ENCODE measurements at regions not wholly inside any gene's neighbourhood (a gene's known extent, or its start where the extent isn't known, plus 50 kb on each side); places are given as distances from the start of the nearest gene placed in this dataset.
"Not testable (repeated sequence)": the region's sequence is repeated elsewhere in the genome, so short reads cannot be mapped to it uniquely, and the experiment has no call there.

- peaks cover 5% of the 10 kb centered on the region for H3K9me3 ChIP-seq (ENCODE audit: control insufficient read depth, low read length)
- intact Hi-C loops (cut with DNase I): no loop called here
- 72% methylated on average over 2 of the region's 2 CpGs for WGBS
Observed at GRCh38 chr12:61290473-61290872, 969.7 kb upstream of the USP15 start.

GRCh38 chr12:61291647-61292046 is 968.6 kb upstream of the USP15 start:
- intact Hi-C loops (cut with DNase I): no loop called here
- WGBS: 78% methylated on average over 2 of the region's 2 CpGs

More at GRCh38 chr12:61290473-61290872, 969.7 kb upstream of the USP15 start:
- no peaks in the 10 kb centered on the region for H3K27me3 ChIP-seq (ENCODE audit: control insufficient read depth, insufficient read depth)
- H3K27ac ChIP-seq (ENCODE audit: low read length): no peak overlapping the region
- DNase-seq: no peak
- H3K4me3 ChIP-seq (ENCODE audit: low read length): no peak overlapping the region
- ATAC-seq: no peak
- no peaks in the 10 kb centered on the region for H3K4me1 ChIP-seq (ENCODE audit: control insufficient read depth, insufficient read depth, low read length)

GRCh38 chr12:61294011-61294410 is 966.2 kb upstream of the USP15 start:
- 89% methylated on average over 13 of the region's 13 CpGs for WGBS
- H3K4me1 ChIP-seq (ENCODE audit: control insufficient read depth, insufficient read depth, low read length); ATAC-seq; H3K27ac ChIP-seq (ENCODE audit: low read length); H3K9me3 ChIP-seq (ENCODE audit: control insufficient read depth, low read length); DNase-seq; intact Hi-C loops (cut with DNase I); H3K4me3 ChIP-seq (ENCODE audit: low read length); H3K27me3 ChIP-seq (ENCODE audit: control insufficient read depth, insufficient read depth): not testable (repeated sequence)

More at GRCh38 chr12:61291647-61292046, 968.6 kb upstream of the USP15 start:
- DNase-seq (no peak), ATAC-seq (no peak)
- H3K4me3 ChIP-seq (ENCODE audit: low read length): no peak overlapping the region
- H3K27ac ChIP-seq (ENCODE audit: low read length): no peak overlapping the region
- H3K27me3 ChIP-seq (ENCODE audit: control insufficient read depth, insufficient read depth): no peaks in the 10 kb centered on the region
- no peaks in the 10 kb centered on the region for H3K4me1 ChIP-seq (ENCODE audit: control insufficient read depth, insufficient read depth, low read length)
- peaks cover 5% of the 10 kb centered on the region for H3K9me3 ChIP-seq (ENCODE audit: control insufficient read depth, low read length)

- intact Hi-C loops (cut with DNase I): no loop called here
- H3K4me3 ChIP-seq (ENCODE audit: low read length): no peak overlapping the region
- ATAC-seq (no peak), DNase-seq (no peak)
- WGBS: 88% methylated on average over 2 of the region's 2 CpGs
- H3K27ac ChIP-seq (ENCODE audit: low read length): no peak overlapping the region
- no peaks in the 10 kb centered on the region for H3K27me3 ChIP-seq (ENCODE audit: control insufficient read depth, insufficient read depth)
- no peaks in the 10 kb centered on the region for H3K9me3 ChIP-seq (ENCODE audit: control insufficient read depth, low read length)
- no peaks in the 10 kb centered on the region for H3K4me1 ChIP-seq (ENCODE audit: control insufficient read depth, insufficient read depth, low read length)
Observed at GRCh38 chr12:61301817-61302216, 958.4 kb upstream of the USP15 start.

- no peak for ATAC-seq
- intact Hi-C loops (cut with DNase I): no loop called here
- Histone ChIP-seq H3K27me3 (ENCODE audit: control insufficient read depth, insufficient read depth) (no peaks in the 10 kb centered on the region), H3K9me3 (ENCODE audit: control insufficient read depth, low read length) (no peaks in the 10 kb centered on the region), H3K27ac (ENCODE audit: low read length) (no peak overlapping the region), H3K4me1 (ENCODE audit: control insufficient read depth, insufficient read depth, low read length) (no peaks in the 10 kb centered on the region), H3K4me3 (ENCODE audit: low read length) (no peak overlapping the region)
- WGBS: 76% methylated on average over 4 of the region's 4 CpGs
- DNase-seq: no peak
Observed at GRCh38 chr12:61302282-61302681, 957.9 kb upstream of the USP15 start.

GRCh38 chr12:61308220-61308619 is 952.0 kb upstream of the USP15 start:
- DNase-seq (no peak), ATAC-seq (no peak)
- no peaks in the 10 kb centered on the region for H3K4me1 ChIP-seq (ENCODE audit: control insufficient read depth, insufficient read depth, low read length)
- H3K9me3 ChIP-seq (ENCODE audit: control insufficient read depth, low read length): no peaks in the 10 kb centered on the region
- intact Hi-C loops (cut with DNase I): no loop called here
- H3K27me3 ChIP-seq (ENCODE audit: control insufficient read depth, insufficient read depth): no peaks in the 10 kb centered on the region
- no peak overlapping the region for H3K4me3 ChIP-seq (ENCODE audit: low read length)
- H3K27ac ChIP-seq (ENCODE audit: low read length): no peak overlapping the region
- WGBS: 72% methylated on average over 2 of the region's 2 CpGs

GRCh38 chr12:61311413-61311812 is 948.8 kb upstream of the USP15 start:
- ATAC-seq: no peak
- Histone ChIP-seq H3K27ac (ENCODE audit: low read length) (no peak overlapping the region), H3K27me3 (ENCODE audit: control insufficient read depth, insufficient read depth) (no peaks in the 10 kb centered on the region), H3K4me3 (ENCODE audit: low read length) (no peak overlapping the region), H3K9me3 (ENCODE audit: control insufficient read depth, low read length) (no peaks in the 10 kb centered on the region), H3K4me1 (ENCODE audit: control insufficient read depth, insufficient read depth, low read length) (no peaks in the 10 kb centered on the region)
- intact Hi-C loops (cut with DNase I): no loop called here
- DNase-seq: no peak

- WGBS: 64% methylated on average over 3 of the region's 3 CpGs
- Histone ChIP-seq H3K27ac (ENCODE audit: low read length) (no peak overlapping the region), H3K27me3 (ENCODE audit: control insufficient read depth, insufficient read depth) (no peaks in the 10 kb centered on the region), H3K4me3 (ENCODE audit: low read length) (no peak overlapping the region), H3K9me3 (ENCODE audit: control insufficient read depth, low read length) (no peaks in the 10 kb centered on the region), H3K4me1 (ENCODE audit: control insufficient read depth, insufficient read depth, low read length) (no peaks in the 10 kb centered on the region)
- intact Hi-C loops (cut with DNase I): no loop called here
- no peak for ATAC-seq
- no peak for DNase-seq
Observed at GRCh38 chr12:61348871-61349270, 911.3 kb upstream of the USP15 start.

- 87% methylated on average over 10 of the region's 10 CpGs for WGBS
- no peak overlapping the region for H3K27ac ChIP-seq (ENCODE audit: low read length)
- H3K4me3 ChIP-seq (ENCODE audit: low read length): no peak overlapping the region
- H3K27me3 ChIP-seq (ENCODE audit: control insufficient read depth, insufficient read depth): no peaks in the 10 kb centered on the region
- intact Hi-C loops (cut with DNase I): no loop called here
- H3K9me3 ChIP-seq (ENCODE audit: control insufficient read depth, low read length): no peaks in the 10 kb centered on the region
- DNase-seq (peak in 2 of 3 donors; percentile 13 to 40), ATAC-seq (no peak)
- no peaks in the 10 kb centered on the region for H3K4me1 ChIP-seq (ENCODE audit: control insufficient read depth, insufficient read depth, low read length)
Observed at GRCh38 chr12:61355105-61355504, 905.1 kb upstream of the USP15 start.

GRCh38 chr12:61356485-61356884 is 903.7 kb upstream of the USP15 start:
- Histone ChIP-seq H3K4me1 (ENCODE audit: control insufficient read depth, insufficient read depth, low read length) (no peaks in the 10 kb centered on the region), H3K27me3 (ENCODE audit: control insufficient read depth, insufficient read depth) (no peaks in the 10 kb centered on the region), H3K27ac (ENCODE audit: low read length) (no peak overlapping the region), H3K9me3 (ENCODE audit: control insufficient read depth, low read length) (no peaks in the 10 kb centered on the region), H3K4me3 (ENCODE audit: low read length) (no peak overlapping the region)
- intact Hi-C loops (cut with DNase I): no loop called here
- DNase-seq: peak in 2 of 3 donors; percentile 16 to 25
- peak in 1 of 2 donors; percentile 14 for ATAC-seq
- WGBS: 89% methylated on average over 6 of the region's 6 CpGs

GRCh38 chr12:61357496-61357895 is 902.7 kb upstream of the USP15 start:
- H3K4me1 ChIP-seq (ENCODE audit: control insufficient read depth, insufficient read depth, low read length): no peaks in the 10 kb centered on the region
- no peak overlapping the region for H3K27ac ChIP-seq (ENCODE audit: low read length)
- H3K27me3 ChIP-seq (ENCODE audit: control insufficient read depth, insufficient read depth): no peaks in the 10 kb centered on the region
- H3K4me3 ChIP-seq (ENCODE audit: low read length): no peak overlapping the region
- intact Hi-C loops (cut with DNase I): no loop called here
- no peak for DNase-seq
- H3K9me3 ChIP-seq (ENCODE audit: control insufficient read depth, low read length): no peaks in the 10 kb centered on the region
- 81% methylated on average over 4 of the region's 4 CpGs for WGBS
- no peak for ATAC-seq

GRCh38 chr12:61362037-61362436 is 898.2 kb upstream of the USP15 start:
- Histone ChIP-seq H3K27me3 (ENCODE audit: control insufficient read depth, insufficient read depth) (no peaks in the 10 kb centered on the region), H3K9me3 (ENCODE audit: control insufficient read depth, low read length) (no peaks in the 10 kb centered on the region), H3K4me1 (ENCODE audit: control insufficient read depth, insufficient read depth, low read length) (no peaks in the 10 kb centered on the region), H3K4me3 (ENCODE audit: low read length) (no peak overlapping the region), H3K27ac (ENCODE audit: low read length) (no peak overlapping the region)
- ATAC-seq (no peak), DNase-seq (no peak)
- WGBS: 78% methylated on average over 3 of the region's 3 CpGs
- intact Hi-C loops (cut with DNase I): no loop called here
